ENCODE measurements at regions not wholly inside any gene's neighbourhood (a gene's known extent, or its start where the extent isn't known, plus 50 kb on each side); places are given as distances from the start of the nearest gene placed in this dataset.

DNA sequence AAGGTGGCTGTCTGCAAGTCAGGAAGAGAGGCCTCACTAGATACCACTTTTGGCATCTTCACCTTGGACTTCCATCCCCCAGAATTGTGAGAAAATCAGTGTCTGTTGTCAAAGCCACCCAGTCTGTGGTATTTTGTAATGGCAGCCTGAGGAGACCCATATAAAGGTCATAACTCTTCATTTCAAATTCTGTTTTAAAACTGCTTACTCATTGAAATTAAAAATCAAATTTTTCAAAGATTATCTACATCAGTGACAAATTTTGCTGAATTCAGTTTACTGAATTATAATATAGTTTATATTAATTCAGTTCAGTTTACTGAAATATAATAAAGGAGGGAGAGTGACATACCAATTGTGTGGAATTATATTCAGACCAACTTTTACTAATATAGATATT, 133.1 kb upstream of the IL15 start:
- TF ChIP-seq, protein P1, sequence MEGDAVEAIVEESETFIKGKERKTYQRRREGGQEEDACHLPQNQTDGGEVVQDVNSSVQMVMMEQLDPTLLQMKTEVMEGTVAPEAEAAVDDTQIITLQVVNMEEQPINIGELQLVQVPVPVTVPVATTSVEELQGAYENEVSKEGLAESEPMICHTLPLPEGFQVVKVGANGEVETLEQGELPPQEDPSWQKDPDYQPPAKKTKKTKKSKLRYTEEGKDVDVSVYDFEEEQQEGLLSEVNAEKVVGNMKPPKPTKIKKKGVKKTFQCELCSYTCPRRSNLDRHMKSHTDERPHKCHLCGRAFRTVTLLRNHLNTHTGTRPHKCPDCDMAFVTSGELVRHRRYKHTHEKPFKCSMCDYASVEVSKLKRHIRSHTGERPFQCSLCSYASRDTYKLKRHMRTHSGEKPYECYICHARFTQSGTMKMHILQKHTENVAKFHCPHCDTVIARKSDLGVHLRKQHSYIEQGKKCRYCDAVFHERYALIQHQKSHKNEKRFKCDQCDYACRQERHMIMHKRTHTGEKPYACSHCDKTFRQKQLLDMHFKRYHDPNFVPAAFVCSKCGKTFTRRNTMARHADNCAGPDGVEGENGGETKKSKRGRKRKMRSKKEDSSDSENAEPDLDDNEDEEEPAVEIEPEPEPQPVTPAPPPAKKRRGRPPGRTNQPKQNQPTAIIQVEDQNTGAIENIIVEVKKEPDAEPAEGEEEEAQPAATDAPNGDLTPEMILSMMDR (conservative IDR thresholded peaks at IDR 0.05; ENCODE audit: low read length) = no peak
- TF ChIP-seq EZH2phosphoT487 (IDR thresholded peaks at IDR 0.05; ENCODE audit: borderline replicate concordance) = no peak

Data from Loucy (cell line).